ENCODE measurements at regions not wholly inside any gene's neighbourhood (a gene's known extent, or its start where the extent isn't known, plus 50 kb on each side); places are given as distances from the start of the nearest gene placed in this dataset.
A peak's percentile ranks its signal among the peaks of the same experiment; 100 is the strongest.

DNA sequence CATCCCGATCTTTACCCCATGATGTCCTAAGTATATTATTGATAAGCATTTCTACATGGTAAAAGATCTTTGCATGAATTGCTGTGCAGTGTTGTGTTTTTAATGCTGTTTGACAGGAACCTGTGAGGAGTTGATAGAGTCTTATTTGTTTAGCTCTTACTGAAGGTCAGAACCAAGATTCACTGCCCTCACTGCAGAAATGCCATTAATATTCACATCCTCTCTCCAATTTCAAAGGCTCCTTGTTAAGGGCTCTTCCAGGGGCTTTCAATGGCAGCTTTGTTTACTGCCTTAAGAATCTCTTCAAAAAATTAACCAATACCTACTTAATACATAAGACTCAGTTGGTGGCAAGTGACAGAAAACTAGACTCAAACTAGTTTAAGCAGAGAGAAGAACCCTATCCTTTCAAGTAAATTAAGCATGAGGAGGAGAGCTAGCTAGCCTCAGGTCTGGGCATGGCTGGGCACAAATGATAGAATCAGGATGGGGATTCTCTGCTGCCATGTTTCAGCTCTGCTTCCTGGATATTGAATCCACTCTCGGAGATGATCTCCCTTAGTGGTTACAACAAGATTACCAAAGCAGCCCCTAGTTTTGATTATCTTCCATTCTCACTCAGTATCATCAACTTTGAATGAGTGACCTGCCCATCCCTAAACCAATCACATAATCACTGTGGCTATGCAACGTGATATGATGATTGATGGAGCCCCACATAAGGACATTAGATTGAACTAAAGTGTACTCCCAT, 311.8 kb downstream of the CDH11 start:
- H3K27ac ChIP-seq = no peak overlapping the region
- ATAC-seq (no peak), DNase-seq (no peak)
- 82 to 85% (median 84%) methylated on average over 3 of the region's 3 CpGs for WGBS, 4 donors
- H3K4me1 ChIP-seq = no peaks in the 10 kb centered on the region
- no peaks in the 10 kb centered on the region for H3K27me3 ChIP-seq
- TF ChIP-seq POLR2A (IDR thresholded peaks at IDR 0.05) = no peak
- TF ChIP-seq, protein P1, sequence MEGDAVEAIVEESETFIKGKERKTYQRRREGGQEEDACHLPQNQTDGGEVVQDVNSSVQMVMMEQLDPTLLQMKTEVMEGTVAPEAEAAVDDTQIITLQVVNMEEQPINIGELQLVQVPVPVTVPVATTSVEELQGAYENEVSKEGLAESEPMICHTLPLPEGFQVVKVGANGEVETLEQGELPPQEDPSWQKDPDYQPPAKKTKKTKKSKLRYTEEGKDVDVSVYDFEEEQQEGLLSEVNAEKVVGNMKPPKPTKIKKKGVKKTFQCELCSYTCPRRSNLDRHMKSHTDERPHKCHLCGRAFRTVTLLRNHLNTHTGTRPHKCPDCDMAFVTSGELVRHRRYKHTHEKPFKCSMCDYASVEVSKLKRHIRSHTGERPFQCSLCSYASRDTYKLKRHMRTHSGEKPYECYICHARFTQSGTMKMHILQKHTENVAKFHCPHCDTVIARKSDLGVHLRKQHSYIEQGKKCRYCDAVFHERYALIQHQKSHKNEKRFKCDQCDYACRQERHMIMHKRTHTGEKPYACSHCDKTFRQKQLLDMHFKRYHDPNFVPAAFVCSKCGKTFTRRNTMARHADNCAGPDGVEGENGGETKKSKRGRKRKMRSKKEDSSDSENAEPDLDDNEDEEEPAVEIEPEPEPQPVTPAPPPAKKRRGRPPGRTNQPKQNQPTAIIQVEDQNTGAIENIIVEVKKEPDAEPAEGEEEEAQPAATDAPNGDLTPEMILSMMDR (IDR thresholded peaks at IDR 0.05) = no peak
- H3K4me3 ChIP-seq = no peak overlapping the region
- intact Hi-C loops (cut with DNase I) = no loop called here
- no peaks in the 10 kb centered on the region for H3K36me3 ChIP-seq
- no peaks in the 10 kb centered on the region for H3K9me3 ChIP-seq

DNA sequence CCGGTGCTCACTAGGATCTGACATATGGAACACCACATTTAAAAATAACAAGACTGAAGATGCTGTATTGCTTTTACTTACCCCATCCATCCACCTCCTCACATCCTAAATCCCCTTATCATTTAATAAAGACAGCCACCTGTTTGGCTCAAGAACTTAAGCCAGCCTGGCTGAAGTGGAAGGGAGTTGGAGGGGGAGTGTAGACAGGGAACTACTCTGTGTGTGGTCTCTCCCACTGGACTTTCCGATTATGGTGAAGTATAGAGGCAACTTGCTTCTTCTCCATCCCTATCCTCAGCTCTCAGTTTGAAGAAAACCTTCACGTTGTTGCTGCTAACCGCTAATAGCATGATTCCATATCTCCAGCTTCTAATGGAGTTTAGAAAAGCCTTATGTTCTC, 313.4 kb downstream of the CDH11 start:
- Histone ChIP-seq H3K4me1 (no peaks in the 10 kb centered on the region), H3K27me3 (no peaks in the 10 kb centered on the region), H3K4me3 (no peak overlapping the region), H3K36me3 (no peaks in the 10 kb centered on the region), H3K27ac (no peak overlapping the region), H3K9me3 (no peaks in the 10 kb centered on the region)
- no peak for DNase-seq
- no peak for ATAC-seq
- intact Hi-C loops (cut with DNase I) = no loop called here
- 53 to 81% (median 68%) methylated on average over 4 of the region's 4 CpGs for WGBS, 4 donors
- TF ChIP-seq POLR2A (IDR thresholded peaks at IDR 0.05) = no peak
- TF ChIP-seq, protein P1 (IDR thresholded peaks at IDR 0.05) = no peak

DNA sequence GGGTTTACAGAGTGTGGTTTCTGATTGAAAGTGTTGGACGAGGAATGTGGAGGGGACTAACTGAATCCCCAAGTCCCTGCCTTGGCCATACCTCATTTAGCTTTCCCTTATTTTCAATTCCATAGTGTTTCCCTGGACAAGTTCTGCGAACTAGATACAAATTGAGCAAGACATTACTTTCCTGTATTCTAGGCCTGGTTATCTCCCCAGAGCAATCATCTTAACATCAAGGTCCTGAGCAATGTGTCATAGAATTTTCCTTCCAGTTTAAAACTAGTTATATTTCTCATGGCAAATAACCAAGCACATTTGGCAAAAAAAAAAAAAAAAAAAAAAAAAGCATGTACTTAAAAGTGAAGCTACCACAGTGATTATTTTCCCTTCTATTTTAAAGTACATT, 330.1 kb downstream of the CDH11 start:
- Histone ChIP-seq H3K27me3 (no peaks in the 10 kb centered on the region), H3K9me3 (no peaks in the 10 kb centered on the region), H3K4me3 (no peak overlapping the region), H3K4me1 (no peaks in the 10 kb centered on the region), H3K27ac (no peak overlapping the region), H3K36me3 (no peaks in the 10 kb centered on the region)
- no peak for DNase-seq
- WGBS, 4 donors = 82 to 89% (median 86%) methylated on average over 2 of the region's 2 CpGs
- ATAC-seq = no peak
- intact Hi-C loops (cut with DNase I) = no loop called here
- TF ChIP-seq, protein P1 (IDR thresholded peaks at IDR 0.05) = no peak
- no peak for TF ChIP-seq POLR2A (IDR thresholded peaks at IDR 0.05)

- ATAC-seq (peak in 1 of 4 donors; percentile 43), DNase-seq (no peak)
- Histone ChIP-seq H3K4me1 (no peaks in the 10 kb centered on the region), H3K9me3 (no peaks in the 10 kb centered on the region), H3K36me3 (no peaks in the 10 kb centered on the region), H3K27ac (no peak overlapping the region), H3K27me3 (no peaks in the 10 kb centered on the region), H3K4me3 (no peak overlapping the region)
- TF ChIP-seq, protein P1 (IDR thresholded peaks at IDR 0.05) = no peak
- TF ChIP-seq POLR2A (IDR thresholded peaks at IDR 0.05) = no peak
- 72 to 82% (median 74%) methylated on average over 2 of the region's 2 CpGs for WGBS, 4 donors
- intact Hi-C loops (cut with DNase I) = no loop called here
Measured at GRCh38 chr16:64784635-64785034, 337.2 kb downstream of the CDH11 start.
